Lung (tissue), 11 donors: ENCODE measurements at regions not wholly inside any gene's neighbourhood (a gene's known extent, or its start where the extent isn't known, plus 50 kb on each side); places are given as distances from the start of the nearest gene placed in this dataset.

ENCODE experiments used
- ATAC-seq: fragments of 200-7000 bp; cut with Tn5 transposase; one replicate; pipeline ENCODE4 v1.9.1; 2020; ENCODE audit warnings: moderate number of reproducible peaks; ENCODE audit not compliant: insufficient read depth, low FRiP score
- DNase-seq, 3 donors: peaks; one replicate each; pipeline ENCODE4 v3.0.0-alpha.2; 2013 to 2017
- H3K27ac ChIP-seq, 2 donors: one replicate each; pipeline ENCODE4 v1.5.1; 2013; ENCODE audit warnings: mild to moderate bottlenecking in 2 of 2, moderate library complexity in 2 of 2, control low read depth in 1 of 2, inconsistent platforms in 1 of 2, low read depth in 1 of 2, low read length in 1 of 2
- H3K27me3 ChIP-seq, 3 donors: one replicate each; pipeline ENCODE4 v1.5.1; 2013; ENCODE audit warnings: low read length in 2 of 3; ENCODE audit not compliant: control insufficient read depth in 3 of 3, insufficient read depth in 3 of 3
- H3K36me3 ChIP-seq, 4 donors: one replicate each; pipeline ENCODE4 v1.5.1; 2013; ENCODE audit warnings: low read length in 4 of 4, mild to moderate bottlenecking in 1 of 4, moderate library complexity in 1 of 4; ENCODE audit not compliant: control insufficient read depth in 4 of 4, insufficient read depth in 4 of 4
- H3K4me1 ChIP-seq, 5 donors: one replicate each; pipeline ENCODE4 v1.5.1; 2013; ENCODE audit warnings: low read length in 5 of 5, mild to moderate bottlenecking in 2 of 5, moderate library complexity in 1 of 5; ENCODE audit not compliant: control insufficient read depth in 5 of 5, insufficient read depth in 5 of 5
- H3K4me3 ChIP-seq: one replicate; pipeline ENCODE4 v1.5.1; 2013; ENCODE audit warnings: mild to moderate bottlenecking, control low read depth, moderate library complexity
- H3K9ac ChIP-seq, 2 donors: one replicate each; pipeline ENCODE4 v1.5.1; 2013; ENCODE audit warnings: low read length in 2 of 2, control low read depth in 1 of 2; ENCODE audit not compliant: insufficient read depth in 1 of 2
- H3K9me3 ChIP-seq, 4 donors: one replicate each; pipeline ENCODE4 v1.5.1; 2013; ENCODE audit warnings: low read length in 3 of 4, mild to moderate bottlenecking in 1 of 4, moderate library complexity in 1 of 4; ENCODE audit not compliant: control insufficient read depth in 4 of 4, insufficient read depth in 3 of 4
- WGBS, 2 donors: extraction: QIAGEN DNeasy Blood & Tissue Kit; methylation state at CpG; one replicate each; pipeline ENCODE4 v1.1.7; 2013; 5-methylcytosine and 5-hydroxymethylcytosine counted together
- TF ChIP-seq, protein P1 (sequence below): IDR thresholded peaks from 2 replicates; pipeline ENCODE4 v1.5.1; 2012; ENCODE audit warnings: mild to moderate bottlenecking; ENCODE audit errors: control extremely low read depth, extremely low read depth
- donor health status: control.
- donor health status: control.
- donor health status: Bipolar disorder and iron deficiency.
- donor health status: healthy.
- donor health status: DM: yes; HTN: yes; CAD: no.

GRCh38 chr11:91773090-91773489 lies 451.5 kb upstream of the FAT3 start:
- Histone ChIP-seq H3K9ac (no peak overlapping the region), H3K4me1 (peaks cover 0 to 5% (median 0%) of the 10 kb centered on the region in 5 donors), H3K27ac (no peak overlapping the region), H3K36me3 (no peaks in the 10 kb centered on the region), H3K9me3 (peaks cover 0 to 4% (median 0%) of the 10 kb centered on the region in 4 donors), H3K27me3 (no peaks in the 10 kb centered on the region), H3K4me3 (no peak overlapping the region)
- ATAC-seq (no peak), DNase-seq (peak in 2 of 3 donors; percentile 16 to 18)
- TF ChIP-seq, protein P1, sequence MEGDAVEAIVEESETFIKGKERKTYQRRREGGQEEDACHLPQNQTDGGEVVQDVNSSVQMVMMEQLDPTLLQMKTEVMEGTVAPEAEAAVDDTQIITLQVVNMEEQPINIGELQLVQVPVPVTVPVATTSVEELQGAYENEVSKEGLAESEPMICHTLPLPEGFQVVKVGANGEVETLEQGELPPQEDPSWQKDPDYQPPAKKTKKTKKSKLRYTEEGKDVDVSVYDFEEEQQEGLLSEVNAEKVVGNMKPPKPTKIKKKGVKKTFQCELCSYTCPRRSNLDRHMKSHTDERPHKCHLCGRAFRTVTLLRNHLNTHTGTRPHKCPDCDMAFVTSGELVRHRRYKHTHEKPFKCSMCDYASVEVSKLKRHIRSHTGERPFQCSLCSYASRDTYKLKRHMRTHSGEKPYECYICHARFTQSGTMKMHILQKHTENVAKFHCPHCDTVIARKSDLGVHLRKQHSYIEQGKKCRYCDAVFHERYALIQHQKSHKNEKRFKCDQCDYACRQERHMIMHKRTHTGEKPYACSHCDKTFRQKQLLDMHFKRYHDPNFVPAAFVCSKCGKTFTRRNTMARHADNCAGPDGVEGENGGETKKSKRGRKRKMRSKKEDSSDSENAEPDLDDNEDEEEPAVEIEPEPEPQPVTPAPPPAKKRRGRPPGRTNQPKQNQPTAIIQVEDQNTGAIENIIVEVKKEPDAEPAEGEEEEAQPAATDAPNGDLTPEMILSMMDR, result no peak
- WGBS, 2 donors, result 78 to 88% methylated on average over 2 of the region's 2 CpGs

- H3K9ac ChIP-seq, result no peak overlapping the region
- ATAC-seq (no peak), DNase-seq (no peak)
- TF ChIP-seq, protein P1, result no peak
- H3K9me3 ChIP-seq, result peaks cover 0 to 4% (median 0%) of the 10 kb centered on the region in 4 donors
- no peak overlapping the region for H3K4me3 ChIP-seq
- 75% methylated on average over 1 of the region's 1 CpG for WGBS, 2 donors
- no peak overlapping the region for H3K27ac ChIP-seq
- H3K36me3 ChIP-seq, result no peaks in the 10 kb centered on the region
- no peaks in the 10 kb centered on the region for H3K27me3 ChIP-seq
- H3K4me1 ChIP-seq, result peaks cover 0 to 2% (median 0%) of the 10 kb centered on the region in 5 donors
These were observed 452.7 kb upstream of the FAT3 start for GRCh38 chr11:91771961-91772360.

DNA sequence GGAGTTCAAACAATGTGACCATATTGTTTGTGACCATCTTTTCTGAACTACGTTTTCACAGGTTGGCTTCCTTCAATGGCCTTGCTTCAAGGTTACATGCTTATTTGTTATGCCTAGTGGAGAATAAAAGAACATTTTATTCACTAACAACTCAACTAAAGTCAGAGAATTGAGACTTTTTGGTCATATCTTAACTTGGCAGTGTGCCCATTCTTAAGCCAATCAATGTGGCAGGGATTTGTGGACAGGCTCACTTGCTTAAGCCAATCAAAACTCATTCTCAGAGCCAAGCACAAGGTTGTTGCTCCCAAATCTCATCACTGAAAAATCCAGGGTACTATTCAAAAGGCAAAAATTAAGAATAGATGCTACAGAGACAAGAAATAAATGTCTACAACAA lies 455.8 kb upstream of the FAT3 start:
- WGBS, 2 donors, result 90 to 91% methylated on average over 1 of the region's 1 CpG

More for the DNA sequence above, 455.8 kb upstream of the FAT3 start:
- H3K9ac ChIP-seq, result no peak overlapping the region
- TF ChIP-seq, protein P1, result no peak
- no peaks in the 10 kb centered on the region for H3K36me3 ChIP-seq
- no peak overlapping the region for H3K27ac ChIP-seq
- ATAC-seq (no peak), DNase-seq (no peak)
- no peak overlapping the region for H3K4me3 ChIP-seq
- H3K9me3 ChIP-seq, result peaks cover 0 to 2% (median 0%) of the 10 kb centered on the region in 4 donors
- no peaks in the 10 kb centered on the region for H3K4me1 ChIP-seq
- no peaks in the 10 kb centered on the region for H3K27me3 ChIP-seq
